IMR-90 (cell line): ENCODE measurements at regions not wholly inside any gene's neighbourhood (a gene's known extent, or its start where the extent isn't known, plus 50 kb on each side); places are given as distances from the start of the nearest gene placed in this dataset.

ENCODE experiments used
- ATAC-seq: fragments of 200-7000 bp; cut with Tn5 transposase; 2 replicates; pipeline ENCODE4 v1.9.1; 2020; ENCODE audit warnings: low read depth, mild to moderate bottlenecking, moderate library complexity
- BruUV-seq: library from RNA; stranded (reverse); fragments of 400-500 nt; replicated peaks from 2 replicates; lab custom pipeline; 2021; lab: Mats Ljungman, UMichigan
- CTCF ChIA-PET: fragments of 300-600 bp; formaldehyde crosslinking; extraction: SDS; loops from one replicate; lab custom pipeline; 2021; ENCODE audit warnings: antibody characterized with exemption; lab: Yijun Ruan, JAX
- POLR2A ChIA-PET: fragments of 300-600 bp; sonication (Branson Sonifier 250); formaldehyde crosslinking; loops from one replicate; lab custom pipeline; 2022; ENCODE audit warnings: antibody characterized with exemption; ENCODE audit not compliant: unreplicated experiment; lab: Charles Lee
- DNase-seq: peaks from one replicate; pipeline ENCODE4 v3.0.0; 2013
- H2AFZ ChIP-seq: replicated peaks from 2 replicates; pipeline ENCODE3; 2013; ENCODE audit warnings: low read length, mild to moderate bottlenecking; ENCODE audit not compliant: poor library complexity
- H2AK5ac ChIP-seq: 2 replicates; pipeline ENCODE4 v1.6.1; 2013; ENCODE audit warnings: low read depth, low read length, inconsistent platforms
- H2AK9ac ChIP-seq: replicated peaks from 2 replicates; pipeline ENCODE3; 2013; ENCODE audit warnings: mild to moderate bottlenecking, low read depth, low read length, moderate library complexity; ENCODE audit not compliant: poor library complexity
- H2BK120ac ChIP-seq: 2 replicates; pipeline ENCODE4 v1.6.1; 2013; ENCODE audit warnings: low read depth, low read length, inconsistent platforms
- H2BK15ac ChIP-seq: 3 replicates; pipeline ENCODE4 v1.6.1; 2013; ENCODE audit warnings: low read depth, low read length, inconsistent platforms
- H2BK20ac ChIP-seq: 2 replicates; pipeline ENCODE4 v1.6.1; 2013; ENCODE audit warnings: low read depth, mild to moderate bottlenecking, inconsistent platforms, low read length, moderate library complexity
- H2BK5ac ChIP-seq: 2 replicates; pipeline ENCODE4 v1.6.1; 2013; ENCODE audit warnings: mild to moderate bottlenecking, low read depth, low read length, inconsistent platforms; ENCODE audit not compliant: poor library complexity, severe bottlenecking
- H3K14ac ChIP-seq: replicated peaks from 2 replicates; pipeline ENCODE4 v1.6.1; 2013; ENCODE audit warnings: low read depth, low read length, inconsistent platforms
- H3K18ac ChIP-seq: 2 replicates; pipeline ENCODE4 v1.6.1; 2013; ENCODE audit warnings: low read depth, low read length, control low read depth
- H3K23ac ChIP-seq: 2 replicates; pipeline ENCODE4 v1.6.1; 2013; ENCODE audit warnings: low read depth, low read length, inconsistent platforms
- H3K27ac ChIP-seq: 2 replicates; pipeline ENCODE4 v1.5.1; 2013; ENCODE audit warnings: mild to moderate bottlenecking, control low read depth, low read length; ENCODE audit not compliant: insufficient read depth
- H3K27me3 ChIP-seq: 2 replicates; pipeline ENCODE4 v1.6.1; 2013; ENCODE audit warnings: low read length; ENCODE audit not compliant: control insufficient read depth, insufficient read depth
- H3K36me3 ChIP-seq: 2 replicates; pipeline ENCODE4 v1.6.1; 2013; ENCODE audit warnings: low read length, mixed read lengths; ENCODE audit not compliant: control insufficient read depth, insufficient read depth
- H3K4ac ChIP-seq: 2 replicates; pipeline ENCODE4 v1.6.1; 2013; ENCODE audit warnings: low read depth, low read length, inconsistent platforms
- H3K4me1 ChIP-seq: 2 replicates; pipeline ENCODE4 v1.6.1; 2013; ENCODE audit warnings: low read length, mixed read lengths; ENCODE audit not compliant: control insufficient read depth, insufficient read depth
- H3K4me2 ChIP-seq: 2 replicates; pipeline ENCODE4 v1.6.1; 2013; ENCODE audit warnings: low read depth, mild to moderate bottlenecking, control low read depth, low read length, moderate library complexity
- H3K4me3 ChIP-seq: 2 replicates; pipeline ENCODE4 v1.5.1; 2013; ENCODE audit warnings: low read depth, mild to moderate bottlenecking, control low read depth, low read length, moderate library complexity; ENCODE audit not compliant: insufficient read depth
- H3K56ac ChIP-seq: 2 replicates; pipeline ENCODE4 v1.6.1; 2013; ENCODE audit warnings: low read length, inconsistent platforms; ENCODE audit not compliant: insufficient read depth; ENCODE audit errors: extremely low read depth
- H3K79me1 ChIP-seq, 2 experiments: 2 replicates each; pipeline ENCODE4 v1.6.1; 2013; ENCODE audit warnings: low read length in 2 of 2, inconsistent platforms in 1 of 2, low read depth in 1 of 2
- H3K9ac ChIP-seq: 2 replicates; pipeline ENCODE4 v1.6.1; 2013; ENCODE audit warnings: low read depth, low read length, control low read depth
- H3K9me1 ChIP-seq: 2 replicates; pipeline ENCODE4 v1.6.1; 2013; ENCODE audit warnings: low read length, inconsistent platforms; ENCODE audit not compliant: insufficient read depth
- H3K9me3 ChIP-seq: 2 replicates; pipeline ENCODE4 v1.6.1; 2013; ENCODE audit warnings: low read length; ENCODE audit not compliant: control insufficient read depth, insufficient read depth
- H4K20me1 ChIP-seq: 2 replicates; pipeline ENCODE4 v1.6.1; 2013; ENCODE audit warnings: low read length, inconsistent platforms; ENCODE audit not compliant: insufficient read depth
- H4K5ac ChIP-seq: 2 replicates; pipeline ENCODE4 v1.6.1; 2013; ENCODE audit warnings: mild to moderate bottlenecking, low read depth, low read length, control low read depth
- H4K8ac ChIP-seq, 2 experiments: 2 replicates each; pipeline ENCODE4 v1.6.1; 2013; ENCODE audit warnings: low read depth in 2 of 2, low read length in 2 of 2, control low read depth in 1 of 2, inconsistent platforms in 1 of 2
- H4K91ac ChIP-seq: 2 replicates; pipeline ENCODE4 v1.6.1; 2013; ENCODE audit warnings: low read depth, low read length, inconsistent platforms; ENCODE audit not compliant: insufficient read depth
- BHLHE40 ChIP-seq: fragments of 150-350 bp; IDR thresholded peaks from 2 replicates; pipeline ENCODE4 v1.6.1; 2016; ENCODE audit warnings: mild to moderate bottlenecking, low read depth, low read length
- CEBPB ChIP-seq: IDR thresholded peaks from 2 replicates; pipeline ENCODE4 v1.6.1; 2012; ENCODE audit warnings: low read depth, low read length, improper control_type of control experiment
- CHD1 ChIP-seq: IDR thresholded peaks from 2 replicates; pipeline ENCODE4 v1.6.1; 2012; ENCODE audit warnings: low read depth, low read length, improper control_type of control experiment
- FOS ChIP-seq: fragments of 150-350 bp; IDR thresholded peaks from 2 replicates; pipeline ENCODE4 v1.6.1; 2016; ENCODE audit warnings: low read depth, low read length
- MAFK ChIP-seq: IDR thresholded peaks from 2 replicates; pipeline ENCODE4 v1.6.1; 2012; ENCODE audit warnings: low read depth, low read length, improper control_type of control experiment
- MAZ ChIP-seq: IDR thresholded peaks from 2 replicates; pipeline ENCODE4 v1.6.1; 2012; ENCODE audit warnings: low read depth, mild to moderate bottlenecking, low read length, improper control_type of control experiment, moderate library complexity, borderline replicate concordance
- MXI1 ChIP-seq: IDR thresholded peaks from 2 replicates; pipeline ENCODE4 v1.6.1; 2012; ENCODE audit warnings: low read depth, mild to moderate bottlenecking, low read length, moderate library complexity, borderline replicate concordance
- NFE2L2 ChIP-seq: fragments of 150-350 bp; IDR thresholded peaks from 2 replicates; pipeline ENCODE4 v1.6.1; 2016; ENCODE audit warnings: low read depth, mild to moderate bottlenecking, low read length
- POLR2A ChIP-seq: IDR thresholded peaks from 2 replicates; pipeline ENCODE4 v1.6.1; 2012; ENCODE audit warnings: mild to moderate bottlenecking, low read depth, low read length
- RAD21 ChIP-seq: IDR thresholded peaks from 2 replicates; pipeline ENCODE4 v1.6.1; 2012; ENCODE audit warnings: low read length, improper control_type of control experiment
- RCOR1 ChIP-seq: IDR thresholded peaks from 2 replicates; pipeline ENCODE4 v1.6.1; 2012; ENCODE audit warnings: mild to moderate bottlenecking, low read length, improper control_type of control experiment; ENCODE audit not compliant: insufficient replicate concordance
- RFX5 ChIP-seq: IDR thresholded peaks from 2 replicates; pipeline ENCODE4 v1.8.0; 2012; ENCODE audit warnings: low read depth, mild to moderate bottlenecking, low read length, moderate library complexity
- SMC3 ChIP-seq: fragments of 150-350 bp; IDR thresholded peaks from 2 replicates; pipeline ENCODE4 v1.6.1; 2016; ENCODE audit warnings: low read depth, mild to moderate bottlenecking, antibody characterized with exemption, low read length, moderate library complexity
- dilution Hi-C: fragments of 300-500 bp; cut with HindIII; formaldehyde crosslinking; loops from one replicate; pipeline ENCODE4 v1.14.3; 2018; ENCODE audit warnings: low sequenced_read_pairs; ENCODE audit not compliant: unreplicated experiment
- in situ Hi-C: fragments of 300-500 bp; cut with MboI; formaldehyde crosslinking; loops from 3 replicates; pipeline ENCODE4 v1.14.3; 2019; ENCODE audit warnings: low sequenced_read_pairs, inconsistent platforms, mixed read lengths
- intact Hi-C: fragments of 100-400 bp; cut with micrococcal nuclease; formaldehyde crosslinking; loops from 2 replicates; pipeline ENCODE4 v1.10.0; 2022
- TF ChIP-seq, protein P1 (sequence below): fragments of 150-350 bp; IDR thresholded peaks from 2 replicates; pipeline ENCODE4 v1.6.1; 2016; ENCODE audit warnings: low read depth, mild to moderate bottlenecking, low read length, moderate library complexity, borderline replicate concordance
- TF ChIP-seq, protein P2 (sequence below): fragments of 150-350 bp; IDR thresholded peaks from 2 replicates; pipeline ENCODE4 v1.6.1; 2017; ENCODE audit warnings: mild to moderate bottlenecking, antibody characterized with exemption, low read length, low read depth
- TF ChIP-seq, protein P3 (sequence below): conservative IDR thresholded peaks from 2 replicates; pipeline ENCODE4 v1.5.1; 2012; ENCODE audit warnings: mild to moderate bottlenecking, low read depth, low read length, improper control_type of control experiment

DNA sequence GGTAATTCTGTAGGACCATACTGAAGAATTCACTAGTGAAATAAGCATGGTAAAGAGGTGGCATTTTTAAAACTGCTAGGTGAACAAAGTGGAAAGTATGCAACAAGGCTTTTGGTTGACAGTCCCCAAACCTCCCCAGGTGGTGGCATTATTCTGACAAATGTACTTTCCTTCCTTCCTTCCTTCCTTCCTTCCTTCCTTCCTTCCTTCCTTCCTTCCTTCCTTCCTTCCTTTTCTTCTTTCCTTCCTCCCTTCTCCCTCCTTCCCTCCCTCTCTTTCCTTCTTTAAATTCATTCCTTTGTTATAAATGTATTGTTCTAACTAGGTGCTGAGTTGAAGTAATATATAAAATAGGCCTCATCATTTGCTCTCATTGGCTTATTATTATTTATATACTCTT lies 284.7 kb upstream of the ANO5 start:
- H3K14ac ChIP-seq, result no peak overlapping the region
- POLR2A ChIA-PET, result no interaction called here
- no peaks in the 10 kb centered on the region for H3K9me1 ChIP-seq
- no peak overlapping the region for H4K91ac ChIP-seq
- no peak for ATAC-seq
- dilution Hi-C loops, result no loop called here
- no peak overlapping the region for H2AFZ ChIP-seq
- H4K5ac ChIP-seq, result no peak overlapping the region
- H3K23ac ChIP-seq, result no peak overlapping the region
- no peaks in the 10 kb centered on the region for H4K20me1 ChIP-seq
- no peak overlapping the region for H2AK5ac ChIP-seq
- no peak overlapping the region for H4K8ac ChIP-seq
- no peak overlapping the region for H2AK9ac ChIP-seq
- no TSS peak for BruUV-seq
- intact Hi-C loops, result no loop called here
- H3K79me1 ChIP-seq, result no peaks in the 10 kb centered on the region
- H3K9ac ChIP-seq, result no peak overlapping the region
- no peak overlapping the region for H3K56ac ChIP-seq
- no peak overlapping the region for H3K18ac ChIP-seq
- no peak overlapping the region for H3K4ac ChIP-seq
- no peaks in the 10 kb centered on the region for H3K4me1 ChIP-seq
- DNase-seq, result no peak
- in situ Hi-C loops, result no loop called here
- H3K36me3 ChIP-seq, result no peaks in the 10 kb centered on the region
- CTCF ChIA-PET, result no interaction called here
- no peaks in the 10 kb centered on the region for H3K27me3 ChIP-seq
- H3K27ac ChIP-seq, result no peak overlapping the region
- H2BK15ac ChIP-seq, result no peak overlapping the region
- no peak overlapping the region for H3K4me3 ChIP-seq
- H2BK120ac ChIP-seq, result no peak overlapping the region
- no peak overlapping the region for H3K4me2 ChIP-seq
- no peak overlapping the region for H2BK5ac ChIP-seq
- TF ChIP-seq, protein P1, sequence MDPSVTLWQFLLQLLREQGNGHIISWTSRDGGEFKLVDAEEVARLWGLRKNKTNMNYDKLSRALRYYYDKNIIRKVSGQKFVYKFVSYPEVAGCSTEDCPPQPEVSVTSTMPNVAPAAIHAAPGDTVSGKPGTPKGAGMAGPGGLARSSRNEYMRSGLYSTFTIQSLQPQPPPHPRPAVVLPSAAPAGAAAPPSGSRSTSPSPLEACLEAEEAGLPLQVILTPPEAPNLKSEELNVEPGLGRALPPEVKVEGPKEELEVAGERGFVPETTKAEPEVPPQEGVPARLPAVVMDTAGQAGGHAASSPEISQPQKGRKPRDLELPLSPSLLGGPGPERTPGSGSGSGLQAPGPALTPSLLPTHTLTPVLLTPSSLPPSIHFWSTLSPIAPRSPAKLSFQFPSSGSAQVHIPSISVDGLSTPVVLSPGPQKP, result no peak
- no peak for TF ChIP-seq BHLHE40
- TF ChIP-seq MAFK, result no peak
- TF ChIP-seq CEBPB, result no peak
- TF ChIP-seq FOS, result no peak
- TF ChIP-seq, protein P2, sequence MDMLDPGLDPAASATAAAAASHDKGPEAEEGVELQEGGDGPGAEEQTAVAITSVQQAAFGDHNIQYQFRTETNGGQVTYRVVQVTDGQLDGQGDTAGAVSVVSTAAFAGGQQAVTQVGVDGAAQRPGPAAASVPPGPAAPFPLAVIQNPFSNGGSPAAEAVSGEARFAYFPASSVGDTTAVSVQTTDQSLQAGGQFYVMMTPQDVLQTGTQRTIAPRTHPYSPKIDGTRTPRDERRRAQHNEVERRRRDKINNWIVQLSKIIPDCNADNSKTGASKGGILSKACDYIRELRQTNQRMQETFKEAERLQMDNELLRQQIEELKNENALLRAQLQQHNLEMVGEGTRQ, result no peak
- no peak for TF ChIP-seq SMC3
- TF ChIP-seq POLR2A, result no peak
- TF ChIP-seq, protein P3, sequence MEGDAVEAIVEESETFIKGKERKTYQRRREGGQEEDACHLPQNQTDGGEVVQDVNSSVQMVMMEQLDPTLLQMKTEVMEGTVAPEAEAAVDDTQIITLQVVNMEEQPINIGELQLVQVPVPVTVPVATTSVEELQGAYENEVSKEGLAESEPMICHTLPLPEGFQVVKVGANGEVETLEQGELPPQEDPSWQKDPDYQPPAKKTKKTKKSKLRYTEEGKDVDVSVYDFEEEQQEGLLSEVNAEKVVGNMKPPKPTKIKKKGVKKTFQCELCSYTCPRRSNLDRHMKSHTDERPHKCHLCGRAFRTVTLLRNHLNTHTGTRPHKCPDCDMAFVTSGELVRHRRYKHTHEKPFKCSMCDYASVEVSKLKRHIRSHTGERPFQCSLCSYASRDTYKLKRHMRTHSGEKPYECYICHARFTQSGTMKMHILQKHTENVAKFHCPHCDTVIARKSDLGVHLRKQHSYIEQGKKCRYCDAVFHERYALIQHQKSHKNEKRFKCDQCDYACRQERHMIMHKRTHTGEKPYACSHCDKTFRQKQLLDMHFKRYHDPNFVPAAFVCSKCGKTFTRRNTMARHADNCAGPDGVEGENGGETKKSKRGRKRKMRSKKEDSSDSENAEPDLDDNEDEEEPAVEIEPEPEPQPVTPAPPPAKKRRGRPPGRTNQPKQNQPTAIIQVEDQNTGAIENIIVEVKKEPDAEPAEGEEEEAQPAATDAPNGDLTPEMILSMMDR, result no peak
- no peak for TF ChIP-seq MXI1
- TF ChIP-seq CHD1, result no peak
- no peak for TF ChIP-seq MAZ
- no peak for TF ChIP-seq NFE2L2
- TF ChIP-seq RAD21, result no peak
- no peak for TF ChIP-seq RFX5
- TF ChIP-seq RCOR1, result no peak
- no peak overlapping the region for H2BK20ac ChIP-seq
- H3K9me3 ChIP-seq, result no peaks in the 10 kb centered on the region; the same call in 1 of the 2 replicates
